Retinal pigment epithelial cell (primary cell): ENCODE measurements at regions not wholly inside any gene's neighbourhood (a gene's known extent, or its start where the extent isn't known, plus 50 kb on each side); places are given as distances from the start of the nearest gene placed in this dataset.
"Not testable (repeated sequence)": the region's sequence is repeated elsewhere in the genome, so short reads cannot be mapped to it uniquely, and the experiment has no call there.

ENCODE experiments used
- DNase-seq: peaks from one replicate; pipeline ENCODE4 v3.0.0-alpha.2; 2010; ENCODE audit warnings: low read depth
- H3K4me3 ChIP-seq: 2 replicates; pipeline ENCODE4 v1.5.1; 2011; ENCODE audit warnings: mild to moderate bottlenecking, low read length, control low read depth, moderate library complexity
- TF ChIP-seq, protein P1 (sequence below): conservative IDR thresholded peaks from 2 replicates; pipeline ENCODE4 v1.5.1; 2011; ENCODE audit warnings: low read depth, low read length, control low read depth, inconsistent platforms

DNA sequence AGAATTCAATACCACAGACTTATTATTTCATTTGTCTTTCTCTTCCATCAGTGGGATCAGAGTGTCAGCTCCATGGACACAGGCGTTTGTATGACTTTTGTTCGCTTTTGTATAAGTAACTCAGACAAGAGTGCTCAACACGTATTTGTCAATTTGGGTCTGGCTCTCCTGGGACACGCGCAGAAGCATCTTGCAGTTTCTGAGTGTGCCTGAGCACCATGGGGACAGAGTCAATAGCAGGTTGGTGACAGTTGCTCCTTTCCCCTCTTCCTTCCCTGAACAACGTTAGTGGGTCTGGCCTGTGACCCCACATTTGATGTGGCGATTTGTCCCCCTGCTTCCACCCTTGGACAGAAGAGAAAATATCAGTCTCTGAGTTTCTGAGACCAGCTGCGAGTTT is 120.4 kb upstream of the SDK1 start:
- DNase-seq, result no peak
- H3K4me3 ChIP-seq, result no peak overlapping the region
- TF ChIP-seq, protein P1, sequence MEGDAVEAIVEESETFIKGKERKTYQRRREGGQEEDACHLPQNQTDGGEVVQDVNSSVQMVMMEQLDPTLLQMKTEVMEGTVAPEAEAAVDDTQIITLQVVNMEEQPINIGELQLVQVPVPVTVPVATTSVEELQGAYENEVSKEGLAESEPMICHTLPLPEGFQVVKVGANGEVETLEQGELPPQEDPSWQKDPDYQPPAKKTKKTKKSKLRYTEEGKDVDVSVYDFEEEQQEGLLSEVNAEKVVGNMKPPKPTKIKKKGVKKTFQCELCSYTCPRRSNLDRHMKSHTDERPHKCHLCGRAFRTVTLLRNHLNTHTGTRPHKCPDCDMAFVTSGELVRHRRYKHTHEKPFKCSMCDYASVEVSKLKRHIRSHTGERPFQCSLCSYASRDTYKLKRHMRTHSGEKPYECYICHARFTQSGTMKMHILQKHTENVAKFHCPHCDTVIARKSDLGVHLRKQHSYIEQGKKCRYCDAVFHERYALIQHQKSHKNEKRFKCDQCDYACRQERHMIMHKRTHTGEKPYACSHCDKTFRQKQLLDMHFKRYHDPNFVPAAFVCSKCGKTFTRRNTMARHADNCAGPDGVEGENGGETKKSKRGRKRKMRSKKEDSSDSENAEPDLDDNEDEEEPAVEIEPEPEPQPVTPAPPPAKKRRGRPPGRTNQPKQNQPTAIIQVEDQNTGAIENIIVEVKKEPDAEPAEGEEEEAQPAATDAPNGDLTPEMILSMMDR, result no peak

DNA sequence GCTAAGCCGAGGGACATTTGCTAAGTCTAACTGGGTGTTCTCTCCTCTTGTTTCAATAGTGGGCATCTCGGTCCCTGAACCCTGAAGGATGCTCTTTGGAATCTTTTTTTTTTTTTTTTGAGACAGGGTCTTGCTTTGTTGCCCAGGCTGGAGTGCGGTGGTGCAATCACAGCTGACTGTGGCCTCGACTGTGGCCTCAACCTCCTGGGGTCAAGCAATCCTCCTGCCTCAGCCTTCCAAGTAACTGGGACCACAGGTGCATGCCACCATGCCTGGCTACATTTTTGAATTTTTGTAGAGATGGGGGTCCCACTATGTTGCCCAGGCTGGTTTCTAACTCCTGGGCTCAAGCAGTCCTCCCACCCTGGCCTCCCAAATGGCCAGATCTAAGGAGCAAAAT is 119.0 kb upstream of the SDK1 start:
- not testable (repeated sequence) for DNase-seq, H3K4me3 ChIP-seq

DNA sequence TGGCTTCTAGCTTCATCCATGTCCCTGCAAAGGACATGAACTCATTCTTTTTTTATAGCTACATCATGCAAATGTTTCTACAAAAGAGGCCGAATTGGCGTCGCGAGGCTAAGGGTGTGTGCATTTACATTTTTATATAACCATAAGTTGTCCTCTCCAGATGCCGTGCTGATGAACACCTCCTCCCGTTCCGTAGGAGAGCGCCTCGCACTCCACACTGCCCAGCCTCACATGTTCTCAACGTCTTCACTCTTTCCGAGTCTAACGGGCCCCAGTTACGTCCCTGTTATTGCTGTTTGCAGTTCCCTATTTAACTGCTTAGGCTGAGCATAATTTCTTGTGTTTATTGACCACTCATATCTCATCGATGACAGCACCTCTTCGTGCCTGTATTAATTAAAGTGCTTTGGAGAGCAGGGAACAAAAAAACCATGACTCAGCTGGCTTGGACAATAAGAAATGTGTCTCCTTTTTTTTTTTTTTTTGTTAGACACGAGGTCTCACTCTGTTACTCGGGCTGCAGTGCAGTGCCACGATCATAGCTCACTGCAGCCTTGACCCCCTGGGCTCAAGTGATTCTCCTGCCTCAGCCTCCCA is 113.5 kb upstream of the SDK1 start:
- TF ChIP-seq, protein P1, result no peak
- H3K4me3 ChIP-seq, result no peak overlapping the region
- no peak for DNase-seq

- no peak overlapping the region for H3K4me3 ChIP-seq
- DNase-seq, result no peak
- TF ChIP-seq, protein P1, result no peak
These were observed 112.1 kb upstream of the SDK1 start for GRCh38 chr7:3188946-3189345.

- H3K4me3 ChIP-seq, result no peak overlapping the region
- no peak for DNase-seq
- TF ChIP-seq, protein P1, result no peak
These were observed 109.5 kb upstream of the SDK1 start for GRCh38 chr7:3191548-3191947.

GRCh38 chr7:3192669-3193068 is 108.4 kb upstream of the SDK1 start:
- DNase-seq, result no peak
- TF ChIP-seq, protein P1, result no peak

GRCh38 chr7:3193379-3194120 is 107.5 kb upstream of the SDK1 start:
- TF ChIP-seq, protein P1, result no peak
- no peak for DNase-seq
- no peak overlapping the region for H3K4me3 ChIP-seq

More at GRCh38 chr7:3192669-3193068, 108.4 kb upstream of the SDK1 start:
- no peak overlapping the region for H3K4me3 ChIP-seq
